ENCODE measurements at regions not wholly inside any gene's neighbourhood (a gene's known extent, or its start where the extent isn't known, plus 50 kb on each side); places are given as distances from the start of the nearest gene placed in this dataset.

GRCh38 chr10:44089671-44090070 lies 295.2 kb downstream of the CXCL12 start:
- no peak for TF ChIP-seq CTCF (optimal IDR thresholded peaks at IDR 0.05 in 1 of 3, IDR thresholded peaks at IDR 0.05 in 1 of 3, conservative IDR thresholded peaks at IDR 0.05 in 1 of 3; ENCODE audit: extremely low read depth in 1 of 3, insufficient read depth in 2 of 3, low read length in 3 of 3)
- TF ChIP-seq EZH2 (IDR thresholded peaks at IDR 0.05; ENCODE audit: low read length) = no peak
